ENCODE measurements at regions not wholly inside any gene's neighbourhood (a gene's known extent, or its start where the extent isn't known, plus 50 kb on each side); places are given as distances from the start of the nearest gene placed in this dataset.

- Mint-ChIP-seq H3K27ac (ENCODE audit: unreplicated experiment) (no peak overlapping the region), H3K4me1 (ENCODE audit: low read depth, unreplicated experiment) (no peaks in the 10 kb centered on the region), H3K9me3 (ENCODE audit: unreplicated experiment) (no peaks in the 10 kb centered on the region), H3K27me3 (ENCODE audit: unreplicated experiment) (peaks cover 3% of the 10 kb centered on the region), H3K4me3 (ENCODE audit: unreplicated experiment) (no peak overlapping the region), H3K36me3 (ENCODE audit: unreplicated experiment) (no peaks in the 10 kb centered on the region)
- no peak for DNase-seq
- TF ChIP-seq CTCF (IDR thresholded peaks at IDR 0.05; ENCODE audit: partially characterized antibody, unreplicated experiment): no peak
These were observed 347.9 kb downstream of the MCTP2 start for GRCh38 chr15:94579286-94579685.

GRCh38 chr15:94580211-94580885 is 349.0 kb downstream of the MCTP2 start:
- Mint-ChIP-seq H3K27me3 (ENCODE audit: unreplicated experiment) (peaks cover 3% of the 10 kb centered on the region), H3K4me1 (ENCODE audit: low read depth, unreplicated experiment) (no peaks in the 10 kb centered on the region), H3K9me3 (ENCODE audit: unreplicated experiment) (no peaks in the 10 kb centered on the region), H3K36me3 (ENCODE audit: unreplicated experiment) (no peaks in the 10 kb centered on the region), H3K4me3 (ENCODE audit: unreplicated experiment) (no peak overlapping the region), H3K27ac (ENCODE audit: unreplicated experiment) (no peak overlapping the region)
- no peak for TF ChIP-seq CTCF (IDR thresholded peaks at IDR 0.05; ENCODE audit: partially characterized antibody, unreplicated experiment)
- DNase-seq: no peak

GRCh38 chr15:94582368-94582767 is 351.0 kb downstream of the MCTP2 start:
- Mint-ChIP-seq H3K9me3 (ENCODE audit: unreplicated experiment) (no peaks in the 10 kb centered on the region), H3K27me3 (ENCODE audit: unreplicated experiment) (peaks cover 3% of the 10 kb centered on the region), H3K4me3 (ENCODE audit: unreplicated experiment) (no peak overlapping the region), H3K4me1 (ENCODE audit: low read depth, unreplicated experiment) (no peaks in the 10 kb centered on the region), H3K27ac (ENCODE audit: unreplicated experiment) (no peak overlapping the region), H3K36me3 (ENCODE audit: unreplicated experiment) (no peaks in the 10 kb centered on the region)
- TF ChIP-seq CTCF (IDR thresholded peaks at IDR 0.05; ENCODE audit: partially characterized antibody, unreplicated experiment): no peak
- peak; percentile 36 for DNase-seq

- Mint-ChIP-seq H3K27me3 (ENCODE audit: unreplicated experiment) (peaks cover 3% of the 10 kb centered on the region), H3K9me3 (ENCODE audit: unreplicated experiment) (no peaks in the 10 kb centered on the region), H3K4me1 (ENCODE audit: low read depth, unreplicated experiment) (no peaks in the 10 kb centered on the region), H3K4me3 (ENCODE audit: unreplicated experiment) (no peak overlapping the region), H3K36me3 (ENCODE audit: unreplicated experiment) (no peaks in the 10 kb centered on the region), H3K27ac (ENCODE audit: unreplicated experiment) (no peak overlapping the region)
- DNase-seq: no peak
- TF ChIP-seq CTCF (IDR thresholded peaks at IDR 0.05; ENCODE audit: partially characterized antibody, unreplicated experiment): no peak
These were observed 353.5 kb downstream of the MCTP2 start for GRCh38 chr15:94584833-94585244.

GRCh38 chr15:94586099-94586498 is 354.7 kb downstream of the MCTP2 start:
- Mint-ChIP-seq H3K27ac (ENCODE audit: unreplicated experiment) (no peak overlapping the region), H3K4me3 (ENCODE audit: unreplicated experiment) (no peak overlapping the region), H3K4me1 (ENCODE audit: low read depth, unreplicated experiment) (no peaks in the 10 kb centered on the region), H3K27me3 (ENCODE audit: unreplicated experiment) (no peaks in the 10 kb centered on the region), H3K9me3 (ENCODE audit: unreplicated experiment) (no peaks in the 10 kb centered on the region), H3K36me3 (ENCODE audit: unreplicated experiment) (no peaks in the 10 kb centered on the region)
- DNase-seq: no peak
- TF ChIP-seq CTCF (IDR thresholded peaks at IDR 0.05; ENCODE audit: partially characterized antibody, unreplicated experiment): no peak

Measured in glutamatergic neuron (in vitro differentiated cells).